Fibroblast of mammary gland (primary cell): ENCODE measurements at regions not wholly inside any gene's neighbourhood (a gene's known extent, or its start where the extent isn't known, plus 50 kb on each side); places are given as distances from the start of the nearest gene placed in this dataset.
"Not testable (repeated sequence)": the region's sequence is repeated elsewhere in the genome, so short reads cannot be mapped to it uniquely, and the experiment has no call there.

ENCODE experiments used
- DNase-seq: peaks from one replicate; pipeline ENCODE4 v3.0.0-alpha.2; 2010; ENCODE audit warnings: low read depth
- H3K4me3 ChIP-seq: 2 replicates; pipeline ENCODE4 v1.5.1; 2011; ENCODE audit warnings: low read depth, mild to moderate bottlenecking, low read length, moderate library complexity; ENCODE audit not compliant: control insufficient read depth
- CTCF ChIP-seq: conservative IDR thresholded peaks from 2 replicates; pipeline ENCODE4 v1.5.1; 2011; ENCODE audit warnings: low read depth, low read length, inconsistent platforms; ENCODE audit not compliant: control insufficient read depth, insufficient read depth

- not testable (repeated sequence) for DNase-seq, H3K4me3 ChIP-seq
Observed at GRCh38 chr4:154907345-154908045, 126.4 kb downstream of the RBM46 start.

- no peak for TF ChIP-seq CTCF
- H3K4me3 ChIP-seq, result no peak overlapping the region
- DNase-seq, result peak; percentile 72
Observed at GRCh38 chr4:154908168-154908567, 127.1 kb downstream of the RBM46 start.

- H3K4me3 ChIP-seq, result no peak overlapping the region
- peak; percentile 36 for DNase-seq
- TF ChIP-seq CTCF, result peak; percentile 41
Observed at GRCh38 chr4:154911097-154911496, 130.0 kb downstream of the RBM46 start.

- TF ChIP-seq CTCF, result no peak
- no peak for DNase-seq
- H3K4me3 ChIP-seq, result no peak overlapping the region
Observed at GRCh38 chr4:154911608-154912098, 130.6 kb downstream of the RBM46 start.

- H3K4me3 ChIP-seq, result no peak overlapping the region
- TF ChIP-seq CTCF, result no peak
- DNase-seq, result no peak
Observed at GRCh38 chr4:154916068-154916467, 135.0 kb downstream of the RBM46 start.

- DNase-seq, result no peak
- peak; percentile 25 for TF ChIP-seq CTCF
- H3K4me3 ChIP-seq, result no peak overlapping the region
Observed at GRCh38 chr4:154927126-154927680, 146.1 kb downstream of the RBM46 start.

GRCh38 chr4:154928640-154929257 is 147.7 kb downstream of the RBM46 start:
- peak; percentile 77 for DNase-seq
- TF ChIP-seq CTCF, result peak; percentile 78
- H3K4me3 ChIP-seq, result no peak overlapping the region
